ENCODE measurements at regions not wholly inside any gene's neighbourhood (a gene's known extent, or its start where the extent isn't known, plus 50 kb on each side); places are given as distances from the start of the nearest gene placed in this dataset.

DNA sequence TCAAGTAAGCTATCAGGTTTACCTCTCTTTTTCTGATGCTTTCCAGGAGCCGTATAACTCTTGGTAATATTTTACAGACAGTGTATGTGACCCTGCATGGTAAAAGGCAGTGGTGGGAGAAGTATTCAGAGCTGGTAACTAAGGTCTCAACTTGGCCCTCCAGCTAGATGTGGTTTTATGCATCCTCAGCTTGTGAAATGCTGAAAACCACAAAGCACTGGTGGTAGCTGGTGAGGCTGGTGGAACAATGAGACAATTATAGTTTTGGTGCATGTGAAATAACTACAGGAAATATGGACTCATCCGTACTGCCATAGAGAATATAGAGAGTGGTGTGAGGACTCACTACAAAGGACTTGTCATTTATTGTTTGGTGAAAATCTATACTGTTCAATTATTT is 383.0 kb upstream of the PCDH15 start:
- TF ChIP-seq, protein P1, sequence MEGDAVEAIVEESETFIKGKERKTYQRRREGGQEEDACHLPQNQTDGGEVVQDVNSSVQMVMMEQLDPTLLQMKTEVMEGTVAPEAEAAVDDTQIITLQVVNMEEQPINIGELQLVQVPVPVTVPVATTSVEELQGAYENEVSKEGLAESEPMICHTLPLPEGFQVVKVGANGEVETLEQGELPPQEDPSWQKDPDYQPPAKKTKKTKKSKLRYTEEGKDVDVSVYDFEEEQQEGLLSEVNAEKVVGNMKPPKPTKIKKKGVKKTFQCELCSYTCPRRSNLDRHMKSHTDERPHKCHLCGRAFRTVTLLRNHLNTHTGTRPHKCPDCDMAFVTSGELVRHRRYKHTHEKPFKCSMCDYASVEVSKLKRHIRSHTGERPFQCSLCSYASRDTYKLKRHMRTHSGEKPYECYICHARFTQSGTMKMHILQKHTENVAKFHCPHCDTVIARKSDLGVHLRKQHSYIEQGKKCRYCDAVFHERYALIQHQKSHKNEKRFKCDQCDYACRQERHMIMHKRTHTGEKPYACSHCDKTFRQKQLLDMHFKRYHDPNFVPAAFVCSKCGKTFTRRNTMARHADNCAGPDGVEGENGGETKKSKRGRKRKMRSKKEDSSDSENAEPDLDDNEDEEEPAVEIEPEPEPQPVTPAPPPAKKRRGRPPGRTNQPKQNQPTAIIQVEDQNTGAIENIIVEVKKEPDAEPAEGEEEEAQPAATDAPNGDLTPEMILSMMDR (optimal IDR thresholded peaks at IDR 0.05 in 1 of 3, IDR thresholded peaks at IDR 0.05 in 1 of 3, conservative IDR thresholded peaks at IDR 0.05 in 1 of 3; ENCODE audit: extremely low read depth in 1 of 3, insufficient read depth in 2 of 3, low read length in 3 of 3): no peak
- no peak for TF ChIP-seq EZH2 (IDR thresholded peaks at IDR 0.05; ENCODE audit: low read length)
